Mucosa of rectum (tissue), 2 donors: ENCODE measurements at regions not wholly inside any gene's neighbourhood (a gene's known extent, or its start where the extent isn't known, plus 50 kb on each side); places are given as distances from the start of the nearest gene placed in this dataset.

Experiments
- H3K27ac ChIP-seq, 2 donors: one replicate each; pipeline ENCODE4 v1.7.0; 2013; ENCODE audit warnings: inconsistent platforms in 2 of 2, low read depth in 2 of 2, low read length in 2 of 2
- H3K27me3 ChIP-seq, 2 donors: one replicate each; pipeline ENCODE4 v1.7.0; 2013; ENCODE audit warnings: low read length in 2 of 2; ENCODE audit not compliant: control insufficient read depth in 2 of 2, insufficient read depth in 2 of 2
- H3K36me3 ChIP-seq, 2 donors: one replicate each; pipeline ENCODE4 v1.7.0; 2013; ENCODE audit warnings: low read length in 2 of 2; ENCODE audit not compliant: control insufficient read depth in 2 of 2, insufficient read depth in 2 of 2
- H3K4me1 ChIP-seq, 2 donors: one replicate each; pipeline ENCODE4 v1.7.0; 2013; ENCODE audit warnings: low read length in 2 of 2, mild to moderate bottlenecking in 1 of 2; ENCODE audit not compliant: control insufficient read depth in 2 of 2, insufficient read depth in 2 of 2
- H3K4me3 ChIP-seq, 2 donors: one replicate each; pipeline ENCODE4 v1.7.0; 2013; ENCODE audit warnings: low read length in 2 of 2
- H3K9ac ChIP-seq, 2 donors: one replicate each; pipeline ENCODE4 v1.7.0; 2013; ENCODE audit warnings: low read length in 2 of 2, low read depth in 1 of 2, mild to moderate bottlenecking in 1 of 2
- H3K9me3 ChIP-seq, 2 donors: one replicate each; pipeline ENCODE4 v1.7.0; 2013; ENCODE audit warnings: low read length in 2 of 2; ENCODE audit not compliant: control insufficient read depth in 2 of 2
- donor health status: healthy.
- donor health status: Normal muscosa, but diverticular disease.

GRCh38 chr2:45156605-45157004 is 147.4 kb upstream of the SIX2 start:
- Histone ChIP-seq H3K27me3 (peaks cover 0 to 2% of the 10 kb centered on the region in 2 donors), H3K9ac (no peak overlapping the region), H3K4me1 (no peaks in the 10 kb centered on the region), H3K4me3 (no peak overlapping the region), H3K9me3 (no peaks in the 10 kb centered on the region), H3K27ac (no peak overlapping the region), H3K36me3 (no peaks in the 10 kb centered on the region)

DNA sequence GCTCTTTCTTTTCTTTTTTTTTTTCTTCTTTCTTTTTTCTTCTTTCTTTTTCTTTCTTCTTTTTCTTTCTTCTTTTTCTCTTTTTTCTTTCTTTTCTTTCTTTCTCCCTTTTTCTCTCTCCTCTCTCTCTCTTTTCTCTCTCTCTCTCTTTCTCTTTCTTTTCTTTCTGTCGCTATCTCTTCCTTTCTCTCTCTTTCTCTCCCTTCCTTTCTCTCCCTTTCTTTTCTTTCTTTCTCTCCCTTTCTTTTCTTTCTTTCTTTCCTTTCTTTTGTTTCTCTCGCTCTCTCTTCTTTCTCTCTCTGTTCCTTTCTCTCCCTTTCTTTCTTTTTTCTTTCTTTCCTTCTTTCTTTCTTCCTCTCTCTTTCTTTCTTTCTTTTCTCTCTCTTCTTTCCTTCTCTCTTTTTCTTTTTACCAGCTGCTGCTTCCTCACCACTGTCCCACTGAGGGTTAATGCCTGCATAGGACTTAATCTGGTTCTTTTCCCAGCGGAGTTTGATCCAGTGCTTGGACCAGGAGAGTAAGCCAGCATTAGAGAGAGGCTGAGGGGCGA is 145.4 kb upstream of the SIX2 start:
- Histone ChIP-seq H3K4me3 (no peak overlapping the region), H3K4me1 (no peaks in the 10 kb centered on the region), H3K9me3 (no peaks in the 10 kb centered on the region), H3K9ac (no peak overlapping the region), H3K27ac (no peak overlapping the region), H3K27me3 (peaks cover 0 to 2% of the 10 kb centered on the region in 2 donors), H3K36me3 (no peaks in the 10 kb centered on the region)

GRCh38 chr2:45154144-45154543 is 144.9 kb upstream of the SIX2 start:
- Histone ChIP-seq H3K36me3 (no peaks in the 10 kb centered on the region), H3K9ac (no peak overlapping the region), H3K27ac (no peak overlapping the region), H3K4me3 (no peak overlapping the region), H3K9me3 (no peaks in the 10 kb centered on the region), H3K27me3 (peaks cover 0 to 2% of the 10 kb centered on the region in 2 donors), H3K4me1 (no peaks in the 10 kb centered on the region)

DNA sequence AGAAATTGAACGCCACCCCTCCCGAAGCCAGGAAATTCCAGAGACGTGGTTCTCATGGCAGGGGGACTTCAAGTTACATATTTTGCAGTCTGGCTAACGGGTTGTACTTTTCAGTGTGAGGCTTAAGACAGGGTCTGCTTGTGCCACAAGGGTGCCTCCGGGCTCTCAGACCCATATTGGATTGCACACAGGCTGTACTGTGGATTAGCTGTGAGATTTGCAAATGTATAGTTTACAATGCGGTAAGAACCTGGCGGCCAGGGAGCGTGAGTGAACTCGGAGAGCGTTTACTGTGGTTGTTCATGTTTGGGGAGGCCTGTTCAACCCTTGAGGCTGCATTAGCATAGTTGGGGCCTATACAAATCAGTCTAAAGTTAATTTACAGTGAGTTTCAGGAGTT is 143.9 kb upstream of the SIX2 start:
- Histone ChIP-seq H3K36me3 (no peaks in the 10 kb centered on the region), H3K4me3 (no peak overlapping the region)

GRCh38 chr2:45152691-45153090 is 143.4 kb upstream of the SIX2 start:
- Histone ChIP-seq H3K27me3 (peaks cover 0 to 2% of the 10 kb centered on the region in 2 donors), H3K36me3 (no peaks in the 10 kb centered on the region), H3K4me3 (no peak overlapping the region), H3K9ac (no peak overlapping the region), H3K4me1 (no peaks in the 10 kb centered on the region), H3K9me3 (no peaks in the 10 kb centered on the region), H3K27ac (no peak overlapping the region)

More for the DNA sequence above, 143.9 kb upstream of the SIX2 start:
- Histone ChIP-seq H3K4me1 (no peaks in the 10 kb centered on the region), H3K9me3 (no peaks in the 10 kb centered on the region), H3K9ac (no peak overlapping the region), H3K27ac (no peak overlapping the region), H3K27me3 (peaks cover 0 to 2% of the 10 kb centered on the region in 2 donors)

DNA sequence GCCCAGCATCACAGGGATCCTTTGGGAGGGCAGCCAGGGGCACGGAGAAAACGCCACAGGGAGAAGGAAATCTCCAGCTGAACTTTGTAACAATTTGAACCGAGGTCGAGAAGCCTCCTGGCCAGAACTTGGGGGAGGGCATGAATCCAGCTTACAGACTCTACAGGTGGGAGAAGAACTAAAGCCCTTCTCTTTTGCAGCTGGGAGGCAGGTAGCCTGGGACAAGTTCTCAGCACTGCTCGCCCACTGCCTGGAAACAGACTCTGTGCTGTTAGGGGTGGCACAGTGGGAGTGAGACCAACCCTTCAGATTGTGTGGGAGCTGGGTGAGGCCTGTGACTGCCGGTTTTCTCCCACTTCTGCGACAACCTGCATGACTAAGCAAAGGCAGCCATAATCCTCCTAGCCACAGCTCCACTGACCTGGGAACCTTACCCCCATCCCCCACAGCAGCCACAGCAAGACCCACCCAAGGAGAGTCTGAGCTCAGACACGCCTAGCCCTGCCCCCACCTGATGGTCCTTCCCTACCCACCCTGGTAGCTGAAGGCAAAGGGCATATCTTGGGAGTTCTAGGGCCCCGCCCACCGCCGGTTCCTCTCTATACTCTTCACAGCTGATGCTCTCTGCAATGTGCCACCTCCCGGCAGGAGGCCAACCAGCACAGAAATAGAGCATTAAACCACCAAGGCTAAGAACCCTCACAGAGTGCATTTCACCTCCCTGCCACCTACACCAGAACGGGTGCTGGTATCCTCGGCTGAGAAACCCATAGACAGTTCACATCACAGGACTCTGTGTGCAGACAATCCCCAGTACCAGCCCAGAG is 136.0 kb upstream of the SIX2 start:
- no peaks in the 10 kb centered on the region for H3K9me3 ChIP-seq
- no peak overlapping the region for H3K9ac ChIP-seq
- H3K36me3 ChIP-seq, result no peaks in the 10 kb centered on the region
- H3K4me3 ChIP-seq, result no peak overlapping the region
- H3K4me1 ChIP-seq, result no peaks in the 10 kb centered on the region
- H3K27ac ChIP-seq, result no peak overlapping the region
- H3K27me3 ChIP-seq, result peaks cover 0 to 7% of the 10 kb centered on the region in 2 donors

DNA sequence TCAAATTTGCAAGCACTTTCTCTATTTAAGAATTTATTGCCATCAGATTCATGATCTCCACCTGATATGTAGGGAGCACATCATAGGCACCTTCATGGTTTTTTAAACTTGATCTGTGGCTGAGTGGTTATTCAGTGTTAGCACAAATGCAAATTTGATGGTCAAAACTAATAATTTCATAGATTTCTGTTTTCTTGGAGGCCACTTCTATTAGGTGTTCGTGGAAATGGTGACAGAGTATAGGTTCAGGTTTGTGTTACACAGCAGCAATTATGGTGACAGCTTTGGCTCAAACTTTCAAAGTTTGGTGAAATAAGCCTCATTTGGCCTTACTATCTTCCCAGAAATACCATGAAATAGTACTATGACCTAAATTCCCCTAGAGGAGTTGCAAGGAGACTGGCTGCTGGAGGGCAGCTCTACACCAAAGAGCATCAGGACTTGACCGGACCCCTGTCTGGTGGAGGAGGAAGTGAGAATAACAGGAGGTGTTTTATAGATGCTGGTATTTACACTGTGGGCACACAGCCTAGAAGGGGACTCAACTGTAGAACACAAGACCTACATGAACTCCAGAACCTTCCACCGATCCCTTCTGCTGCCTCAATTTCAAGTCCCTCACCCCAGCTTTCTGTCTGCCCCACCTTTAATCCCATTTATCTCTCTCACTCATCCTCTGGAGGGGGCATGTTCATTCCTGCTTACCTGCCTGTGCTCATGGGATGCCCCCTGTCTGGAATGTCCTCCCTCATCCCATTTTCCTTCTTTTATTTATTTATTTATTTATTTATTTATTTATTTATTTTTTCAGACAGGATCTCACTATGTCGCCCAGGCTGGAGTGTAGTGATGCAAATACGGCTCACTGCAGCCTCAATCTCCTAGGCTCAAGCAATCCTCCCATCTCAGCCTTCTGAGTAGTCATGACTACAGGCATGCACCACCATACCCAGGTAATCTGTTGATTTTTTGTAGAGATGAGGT is 132.9 kb upstream of the SIX2 start:
- Histone ChIP-seq H3K27ac (no peak overlapping the region), H3K27me3 (peaks cover 0 to 7% of the 10 kb centered on the region in 2 donors), H3K4me1 (no peaks in the 10 kb centered on the region)

GRCh38 chr2:45140675-45141074 is 131.4 kb upstream of the SIX2 start:
- Histone ChIP-seq H3K36me3 (no peaks in the 10 kb centered on the region), H3K4me1 (no peaks in the 10 kb centered on the region), H3K9me3 (no peaks in the 10 kb centered on the region), H3K27me3 (peaks cover 0 to 7% of the 10 kb centered on the region in 2 donors), H3K9ac (no peak overlapping the region), H3K4me3 (no peak overlapping the region), H3K27ac (no peak overlapping the region)

More for the DNA sequence above, 132.9 kb upstream of the SIX2 start:
- no peak overlapping the region for H3K9ac ChIP-seq
- H3K36me3 ChIP-seq, result no peaks in the 10 kb centered on the region
- H3K9me3 ChIP-seq, result no peaks in the 10 kb centered on the region
- no peak overlapping the region for H3K4me3 ChIP-seq

GRCh38 chr2:45138904-45139303 is 129.7 kb upstream of the SIX2 start:
- Histone ChIP-seq H3K4me3 (no peak overlapping the region), H3K27me3 (peaks cover 0 to 6% of the 10 kb centered on the region in 2 donors), H3K4me1 (no peaks in the 10 kb centered on the region), H3K9ac (no peak overlapping the region), H3K9me3 (no peaks in the 10 kb centered on the region), H3K36me3 (no peaks in the 10 kb centered on the region), H3K27ac (no peak overlapping the region)
